Psoas muscle (tissue), 7 donors: ENCODE measurements at regions not wholly inside any gene's neighbourhood (a gene's known extent, or its start where the extent isn't known, plus 50 kb on each side); places are given as distances from the start of the nearest gene placed in this dataset.

Experiments used
- ATAC-seq, 4 donors: fragments of 200-7000 bp; cut with Tn5 transposase; one replicate each; pipeline ENCODE4 v1.9.1; 2020; ENCODE audit warnings: moderate library complexity in 3 of 4, mild to moderate bottlenecking in 2 of 4
- DNase-seq, 2 donors: peaks; one replicate each; pipeline ENCODE4 v3.0.0-alpha.2; 2020
- H3K27ac ChIP-seq: fragments of 200-600 bp; one replicate; pipeline ENCODE4 v1.8.0; 2022
- H3K27me3 ChIP-seq, 3 donors: fragments of 200-600 bp in 1 of 3; one replicate each; pipeline versions ENCODE4 v1.6.1 to v1.8.0; 2013 to 2022; ENCODE audit warnings: low read length in 2 of 3, mild to moderate bottlenecking in 2 of 3, moderate library complexity in 1 of 3; ENCODE audit not compliant: insufficient read depth in 3 of 3
- H3K36me3 ChIP-seq, 2 donors: fragments of 200-600 bp in 1 of 2; one replicate each; pipeline versions ENCODE4 v1.6.1 to v1.8.0; 2013 to 2022; ENCODE audit warnings: low read depth in 1 of 2, mild to moderate bottlenecking in 1 of 2, moderate library complexity in 1 of 2; ENCODE audit not compliant: insufficient read depth in 1 of 2
- H3K4me1 ChIP-seq: fragments of 200-600 bp; one replicate; pipeline ENCODE4 v1.8.0; 2022
- H3K4me3 ChIP-seq: fragments of 200-600 bp; one replicate; pipeline ENCODE4 v1.8.0; 2022; ENCODE audit warnings: mild to moderate bottlenecking
- H3K9me3 ChIP-seq: fragments of 200-600 bp; one replicate; pipeline ENCODE4 v1.8.0; 2022
- CTCF ChIP-seq: fragments of 200-600 bp; IDR thresholded peaks from one replicate; pipeline ENCODE4 v1.8.0; 2022; ENCODE audit warnings: antibody characterized with exemption
- WGBS, 3 donors: extraction: QIAGEN DNeasy Blood & Tissue Kit; methylation state at CpG; one replicate each; pipeline versions ENCODE4 v1.1.6 to v1.1.7; 2013; 5-methylcytosine and 5-hydroxymethylcytosine counted together
- intact Hi-C, 2 donors: fragments of 100-400 bp; cut with DNase I; formaldehyde crosslinking; loops; one replicate each; pipeline versions ENCODE4 v1.11.0 to v1.14.2; 2022
- donor health status: healthy with polysubstance abuse.
- donor health status: DM: no; HTN: no; CAD: no; lungs with moderate emphysema.
- donor health status: Bipolar disorder and iron deficiency.
- donor health status: healthy.
- donor health status: DM: yes; HTN: yes; CAD: no.
- donor health status: DM: no; HTN: no; CAD: no.
- donor health status: DM: yes; HTN: yes; CAD: no.

GRCh38 chr5:1673042-1673677, 126.5 kb downstream of the MRPL36 start:
- Histone ChIP-seq H3K4me3 (no peak overlapping the region), H3K27me3 (peaks cover 0 to 29% (median 10%) of the 10 kb centered on the region in 3 donors), H3K9me3 (no peaks in the 10 kb centered on the region), H3K27ac (no peak overlapping the region), H3K4me1 (no peaks in the 10 kb centered on the region), H3K36me3 (peaks cover 0 to 1% of the 10 kb centered on the region in 2 donors)
- no peak for ATAC-seq
- DNase-seq, result no peak
- 30 to 33% (median 32%) methylated on average over 25 of the region's 25 CpGs for WGBS, 3 donors
- no peak for TF ChIP-seq CTCF
- intact Hi-C loops, result no loop called here

- no peak for TF ChIP-seq CTCF
- H3K4me3 ChIP-seq, result no peak overlapping the region
- H3K27me3 ChIP-seq, result peaks cover 0 to 37% (median 16%) of the 10 kb centered on the region in 3 donors
- 61 to 71% (median 69%) methylated on average over 14 of the region's 14 CpGs for WGBS, 3 donors
- H3K9me3 ChIP-seq, result no peaks in the 10 kb centered on the region
- DNase-seq (no peak), ATAC-seq (no peak)
- intact Hi-C loops, result no loop called here
- no peaks in the 10 kb centered on the region for H3K4me1 ChIP-seq
- H3K27ac ChIP-seq, result no peak overlapping the region
- no peaks in the 10 kb centered on the region for H3K36me3 ChIP-seq
These were observed 127.2 kb downstream of the MRPL36 start for GRCh38 chr5:1672396-1672795.

DNA sequence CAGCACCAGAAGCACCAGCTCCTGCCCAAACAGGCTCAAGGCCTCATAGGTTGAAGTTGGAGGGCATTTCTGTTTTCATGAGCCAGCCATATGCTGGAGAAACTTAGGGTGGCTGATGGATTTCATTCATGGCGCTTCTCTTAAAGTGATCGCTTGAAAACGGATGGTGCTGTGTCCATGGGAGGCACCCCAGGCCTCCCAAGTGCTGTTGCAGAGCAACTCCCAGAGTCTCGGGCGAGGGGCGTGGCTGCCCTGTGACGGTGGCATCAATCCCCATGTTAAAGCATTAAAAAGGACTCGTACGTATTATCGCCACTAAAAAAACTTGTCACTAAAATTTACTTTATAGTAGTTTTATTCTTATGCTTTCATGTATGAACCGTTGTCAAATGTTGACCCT, 128.3 kb downstream of the MRPL36 start:
- H3K4me3 ChIP-seq, result no peak overlapping the region
- no peaks in the 10 kb centered on the region for H3K36me3 ChIP-seq
- ATAC-seq (no peak), DNase-seq (no peak)
- intact Hi-C loops, result no loop called here
- no peaks in the 10 kb centered on the region for H3K4me1 ChIP-seq
- 73 to 79% (median 75%) methylated on average over 11 of the region's 11 CpGs for WGBS, 3 donors
- no peak for TF ChIP-seq CTCF
- H3K27ac ChIP-seq, result no peak overlapping the region
- H3K9me3 ChIP-seq, result no peaks in the 10 kb centered on the region
- peaks cover 0 to 45% (median 16%) of the 10 kb centered on the region in 3 donors for H3K27me3 ChIP-seq

DNA sequence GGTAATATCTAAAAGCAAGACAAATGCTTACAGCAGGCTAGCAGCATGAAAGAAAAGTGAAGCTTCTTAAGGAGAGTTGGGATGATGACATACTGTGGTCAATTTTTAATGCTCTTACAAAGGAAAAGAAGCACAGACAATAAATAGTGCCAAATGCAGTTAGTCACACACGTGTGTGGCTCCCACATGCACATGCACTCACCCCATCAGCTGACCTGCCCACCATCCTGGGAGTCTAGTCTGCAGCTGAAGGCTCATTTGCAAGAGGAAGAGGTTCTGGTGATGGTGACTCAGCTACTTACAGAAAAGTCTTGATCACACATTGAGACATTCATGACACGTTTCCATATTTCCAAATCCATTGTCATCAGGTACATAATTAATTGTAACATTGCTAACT, 129.3 kb downstream of the MRPL36 start:
- Histone ChIP-seq H3K4me1 (no peaks in the 10 kb centered on the region), H3K27ac (no peak overlapping the region), H3K36me3 (no peaks in the 10 kb centered on the region), H3K4me3 (no peak overlapping the region), H3K27me3 (peaks cover 0 to 55% (median 25%) of the 10 kb centered on the region in 3 donors), H3K9me3 (no peaks in the 10 kb centered on the region)
- no peak for TF ChIP-seq CTCF
- no peak for ATAC-seq
- no peak for DNase-seq
- WGBS, 3 donors, result 31 to 50% (median 47%) methylated on average over 2 of the region's 2 CpGs
- intact Hi-C loops, result no loop called here
